ENCODE measurements at regions not wholly inside any gene's neighbourhood (a gene's known extent, or its start where the extent isn't known, plus 50 kb on each side); places are given as distances from the start of the nearest gene placed in this dataset.

DNA sequence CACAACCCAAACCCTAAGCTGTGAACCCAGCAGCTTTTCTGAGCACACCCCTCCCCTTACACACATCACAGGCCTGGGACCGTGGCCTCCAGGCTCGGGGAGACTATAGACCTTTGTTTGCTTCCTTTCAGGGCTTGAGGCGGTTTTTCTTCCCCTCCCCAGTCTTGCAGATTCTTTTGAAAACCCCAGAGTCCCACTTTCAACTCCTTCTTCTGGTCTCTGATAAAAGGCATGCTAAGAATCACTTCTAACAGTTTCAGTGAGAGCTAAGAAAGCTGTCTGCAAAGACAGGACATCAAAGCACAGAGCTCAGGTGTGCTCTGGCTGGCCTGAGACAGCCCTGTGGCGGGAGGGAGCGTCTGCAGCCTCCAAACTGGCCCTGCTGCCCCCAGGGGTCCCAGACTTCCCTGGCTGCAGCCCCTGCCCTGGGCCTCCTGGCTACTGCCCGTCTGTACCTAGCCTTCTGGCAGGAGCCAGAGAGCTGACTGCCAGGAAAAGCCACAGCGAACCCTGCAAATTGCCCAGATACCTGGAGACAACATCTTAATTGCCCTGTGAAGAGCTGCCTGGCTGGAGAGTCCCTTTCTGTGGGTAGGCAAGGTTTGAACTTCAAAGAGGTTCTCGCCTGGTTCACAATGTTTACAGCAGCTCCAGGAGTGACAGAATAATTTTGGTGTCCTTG is 138.9 kb downstream of the GADD45G start (continued):
- TF ChIP-seq NR2C2 (IDR thresholded peaks at IDR 0.05; ENCODE audit: borderline replicate concordance, control insufficient read depth, insufficient read length, low read depth) (no peak), HDGF (IDR thresholded peaks at IDR 0.05) (no peak), IRF4 (IDR thresholded peaks at IDR 0.05; ENCODE audit: low read depth, low read length) (peak; percentile 3; the same call in 1 of the 2 replicates), SREBF2 (IDR thresholded peaks at IDR 0.05; ENCODE audit: low read length) (no peak), RB1 (IDR thresholded peaks at IDR 0.05; ENCODE audit: borderline replicate concordance) (no peak), BCL3 (IDR thresholded peaks at IDR 0.05; ENCODE audit: borderline replicate concordance, insufficient read depth, low read depth, low read length, poor library complexity, severe bottlenecking) (no peak), HDAC6 (IDR thresholded peaks at IDR 0.05; ENCODE audit: unreplicated experiment) (no peak), E4F1 (IDR thresholded peaks at IDR 0.05; ENCODE audit: borderline replicate concordance, partially characterized antibody) (no peak), ATF2 (IDR thresholded peaks at IDR 0.05; ENCODE audit: low read length) (no peak), POLR2A (IDR thresholded peaks at IDR 0.05; ENCODE audit: low read depth, low read length) (no peak), NFXL1 (IDR thresholded peaks at IDR 0.05; ENCODE audit: borderline replicate concordance) (no peak), BCL11A (IDR thresholded peaks at IDR 0.05; ENCODE audit: low read depth, low read length) (no peak; the same call in 1 of the 2 replicates), NR2C1 (IDR thresholded peaks at IDR 0.05) (no peak), ASH2L (IDR thresholded peaks at IDR 0.05; ENCODE audit: borderline replicate concordance, low read depth) (no peak), KAT2A (conservative IDR thresholded peaks at IDR 0.05; ENCODE audit: control insufficient read depth, low read depth, low read length) (no peak), KDM1A (IDR thresholded peaks at IDR 0.05; ENCODE audit: borderline replicate concordance) (no peak), MAX (IDR thresholded peaks at IDR 0.05; ENCODE audit: low read depth, low read length) (no peak), STAT1 (conservative IDR thresholded peaks at IDR 0.05) (no peak)
- TF ChIP-seq, protein P1, sequence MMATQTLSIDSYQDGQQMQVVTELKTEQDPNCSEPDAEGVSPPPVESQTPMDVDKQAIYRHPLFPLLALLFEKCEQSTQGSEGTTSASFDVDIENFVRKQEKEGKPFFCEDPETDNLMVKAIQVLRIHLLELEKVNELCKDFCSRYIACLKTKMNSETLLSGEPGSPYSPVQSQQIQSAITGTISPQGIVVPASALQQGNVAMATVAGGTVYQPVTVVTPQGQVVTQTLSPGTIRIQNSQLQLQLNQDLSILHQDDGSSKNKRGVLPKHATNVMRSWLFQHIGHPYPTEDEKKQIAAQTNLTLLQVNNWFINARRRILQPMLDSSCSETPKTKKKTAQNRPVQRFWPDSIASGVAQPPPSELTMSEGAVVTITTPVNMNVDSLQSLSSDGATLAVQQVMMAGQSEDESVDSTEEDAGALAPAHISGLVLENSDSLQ (IDR thresholded peaks at IDR 0.05) = peak; percentile 29; the same call in 1 of the 2 replicates
- TF ChIP-seq, protein P2, sequence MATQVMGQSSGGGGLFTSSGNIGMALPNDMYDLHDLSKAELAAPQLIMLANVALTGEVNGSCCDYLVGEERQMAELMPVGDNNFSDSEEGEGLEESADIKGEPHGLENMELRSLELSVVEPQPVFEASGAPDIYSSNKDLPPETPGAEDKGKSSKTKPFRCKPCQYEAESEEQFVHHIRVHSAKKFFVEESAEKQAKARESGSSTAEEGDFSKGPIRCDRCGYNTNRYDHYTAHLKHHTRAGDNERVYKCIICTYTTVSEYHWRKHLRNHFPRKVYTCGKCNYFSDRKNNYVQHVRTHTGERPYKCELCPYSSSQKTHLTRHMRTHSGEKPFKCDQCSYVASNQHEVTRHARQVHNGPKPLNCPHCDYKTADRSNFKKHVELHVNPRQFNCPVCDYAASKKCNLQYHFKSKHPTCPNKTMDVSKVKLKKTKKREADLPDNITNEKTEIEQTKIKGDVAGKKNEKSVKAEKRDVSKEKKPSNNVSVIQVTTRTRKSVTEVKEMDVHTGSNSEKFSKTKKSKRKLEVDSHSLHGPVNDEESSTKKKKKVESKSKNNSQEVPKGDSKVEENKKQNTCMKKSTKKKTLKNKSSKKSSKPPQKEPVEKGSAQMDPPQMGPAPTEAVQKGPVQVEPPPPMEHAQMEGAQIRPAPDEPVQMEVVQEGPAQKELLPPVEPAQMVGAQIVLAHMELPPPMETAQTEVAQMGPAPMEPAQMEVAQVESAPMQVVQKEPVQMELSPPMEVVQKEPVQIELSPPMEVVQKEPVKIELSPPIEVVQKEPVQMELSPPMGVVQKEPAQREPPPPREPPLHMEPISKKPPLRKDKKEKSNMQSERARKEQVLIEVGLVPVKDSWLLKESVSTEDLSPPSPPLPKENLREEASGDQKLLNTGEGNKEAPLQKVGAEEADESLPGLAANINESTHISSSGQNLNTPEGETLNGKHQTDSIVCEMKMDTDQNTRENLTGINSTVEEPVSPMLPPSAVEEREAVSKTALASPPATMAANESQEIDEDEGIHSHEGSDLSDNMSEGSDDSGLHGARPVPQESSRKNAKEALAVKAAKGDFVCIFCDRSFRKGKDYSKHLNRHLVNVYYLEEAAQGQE (IDR thresholded peaks at IDR 0.05; ENCODE audit: low read depth, low read length) = no peak
